Fibroblast of lung (primary cell): ENCODE measurements at regions not wholly inside any gene's neighbourhood (a gene's known extent, or its start where the extent isn't known, plus 50 kb on each side); places are given as distances from the start of the nearest gene placed in this dataset.

Experiments
- DNase-seq, 2 donors: peaks; one replicate each; pipeline versions ENCODE4 v3.0.0 to v3.0.0-alpha.2; 2010; ENCODE audit warnings: low read depth in 2 of 2
- H2AFZ ChIP-seq: 2 replicates; pipeline ENCODE4 v1.5.1; 2012; ENCODE audit warnings: low read length, control low read depth, inconsistent platforms
- H3K27ac ChIP-seq: 2 replicates; pipeline ENCODE4 v1.5.1; 2011; ENCODE audit warnings: low read length, control low read depth; ENCODE audit not compliant: insufficient read depth
- H3K27me3 ChIP-seq: 2 replicates; pipeline ENCODE4 v1.5.1; 2011; ENCODE audit warnings: mild to moderate bottlenecking, low read length; ENCODE audit not compliant: control insufficient read depth, insufficient read depth
- H3K36me3 ChIP-seq: 2 replicates; pipeline ENCODE4 v1.5.1; 2011; ENCODE audit warnings: low read length; ENCODE audit not compliant: control insufficient read depth, insufficient read depth
- H3K4me1 ChIP-seq: 2 replicates; pipeline ENCODE4 v1.5.1; 2011; ENCODE audit warnings: low read length; ENCODE audit not compliant: control insufficient read depth, insufficient read depth; ENCODE audit errors: extremely low read depth
- H3K4me2 ChIP-seq: 2 replicates; pipeline ENCODE4 v1.5.1; 2011; ENCODE audit warnings: low read length, control low read depth; ENCODE audit not compliant: insufficient read depth; ENCODE audit errors: extremely low read depth
- H3K4me3 ChIP-seq, 4 experiments: fragments of 200-600 bp in 1 of 4; sonication (generic) in 1 of 4; replicated peaks in 1 of 4; 2 replicates each; pipeline ENCODE4 v1.5.1; 2011 to 2016; ENCODE audit warnings: low read length in 4 of 4, low read depth in 3 of 4, mild to moderate bottlenecking in 3 of 4, control low read depth in 2 of 4, inconsistent platforms in 1 of 4, mixed read lengths in 1 of 4; ENCODE audit not compliant: insufficient read depth in 1 of 4; ENCODE audit errors: control extremely low read depth in 1 of 4
- H3K79me2 ChIP-seq: 2 replicates; pipeline ENCODE4 v1.5.1; 2012; ENCODE audit warnings: mild to moderate bottlenecking, low read length, inconsistent platforms; ENCODE audit not compliant: control insufficient read depth, insufficient read depth
- H3K9ac ChIP-seq: 2 replicates; pipeline ENCODE4 v1.5.1; 2011; ENCODE audit warnings: mild to moderate bottlenecking, low read length, control low read depth; ENCODE audit not compliant: insufficient read depth
- H3K9me3 ChIP-seq: 2 replicates; pipeline ENCODE4 v1.5.1; 2012; ENCODE audit warnings: low read depth, low read length; ENCODE audit not compliant: control insufficient read depth, insufficient read depth
- H4K20me1 ChIP-seq: 2 replicates; pipeline ENCODE4 v1.5.1; 2011; ENCODE audit warnings: low read length; ENCODE audit not compliant: control insufficient read depth, insufficient read depth; ENCODE audit errors: extremely low read depth
- CTCF ChIP-seq, 2 donors: IDR thresholded peaks in 1 of 2; conservative IDR thresholded peaks in 1 of 2; 1 replicate in 1 of 2; 2 replicates in 1 of 2; pipeline ENCODE4 v1.5.1; 2011 to 2012; ENCODE audit warnings: low read length in 2 of 2, control low read depth in 1 of 2, inconsistent platforms in 1 of 2, low read depth in 1 of 2, mild to moderate bottlenecking in 1 of 2
- EZH2 ChIP-seq: IDR thresholded peaks from 2 replicates; pipeline ENCODE4 v1.5.1; 2012; ENCODE audit warnings: low read length, control low read depth, mild to moderate bottlenecking; ENCODE audit errors: missing control alignments

- H3K36me3 ChIP-seq: no peaks in the 10 kb centered on the region
- no peak overlapping the region for H3K9ac ChIP-seq
- H3K4me3 ChIP-seq: no peak overlapping the region
- no peaks in the 10 kb centered on the region for H4K20me1 ChIP-seq
- H3K4me1 ChIP-seq: no peaks in the 10 kb centered on the region
- H3K27me3 ChIP-seq: no peaks in the 10 kb centered on the region
- no peaks in the 10 kb centered on the region for H3K9me3 ChIP-seq
- no peak overlapping the region for H3K27ac ChIP-seq
- H3K4me2 ChIP-seq: no peak overlapping the region
- TF ChIP-seq EZH2 (no peak), CTCF (conservative IDR thresholded peaks at IDR 0.05 in 1 of 2, IDR thresholded peaks at IDR 0.05 in 1 of 2; ENCODE audit: low read depth in 1 of 2, low read length in 2 of 2) (no peak)
- no peaks in the 10 kb centered on the region for H3K79me2 ChIP-seq
- DNase-seq: peak in 1 of 2 donors; percentile 56
- H2AFZ ChIP-seq: no peak overlapping the region
Measured at GRCh38 chrX:140346729-140347128, 158.1 kb downstream of the SOX3 start.

- H4K20me1 ChIP-seq: no peaks in the 10 kb centered on the region
- no peaks in the 10 kb centered on the region for H3K9me3 ChIP-seq
- no peaks in the 10 kb centered on the region for H3K27me3 ChIP-seq
- H3K4me2 ChIP-seq: no peak overlapping the region
- no peak overlapping the region for H2AFZ ChIP-seq
- H3K27ac ChIP-seq: no peak overlapping the region
- H3K9ac ChIP-seq: no peak overlapping the region
- H3K4me1 ChIP-seq: no peaks in the 10 kb centered on the region
- no peak for TF ChIP-seq CTCF (conservative IDR thresholded peaks at IDR 0.05 in 1 of 2, IDR thresholded peaks at IDR 0.05 in 1 of 2; ENCODE audit: low read depth in 1 of 2, low read length in 2 of 2)
- no peak for TF ChIP-seq EZH2
- DNase-seq: peak in 1 of 2 donors; percentile 55
- no peaks in the 10 kb centered on the region for H3K79me2 ChIP-seq
- H3K4me3 ChIP-seq: no peak overlapping the region
- H3K36me3 ChIP-seq: no peaks in the 10 kb centered on the region
Measured at GRCh38 chrX:140343226-140343868, 161.5 kb downstream of the SOX3 start.

DNA sequence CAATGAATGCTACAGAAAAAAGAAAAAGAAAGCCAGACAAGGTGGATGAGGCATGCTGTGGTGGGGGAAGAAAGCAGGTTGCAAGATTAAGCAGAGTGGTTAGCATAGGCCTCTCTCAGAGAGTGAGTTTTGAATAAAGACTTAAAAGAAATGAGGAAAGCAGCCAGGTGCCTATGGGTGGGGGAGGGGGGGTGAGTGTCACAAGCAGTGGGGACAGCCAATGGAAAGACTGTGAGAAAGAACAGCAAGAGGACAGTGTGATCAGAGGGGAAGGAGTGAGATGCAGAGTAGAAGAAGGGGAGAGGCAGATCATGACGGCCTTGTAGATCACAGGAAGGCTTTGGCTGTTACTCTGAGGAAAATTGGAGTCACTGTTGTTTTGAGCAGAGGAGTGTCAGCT is 162.5 kb downstream of the SOX3 start:
- Histone ChIP-seq H3K4me2 (no peak overlapping the region), H3K36me3 (no peaks in the 10 kb centered on the region), H3K79me2 (no peaks in the 10 kb centered on the region), H3K4me1 (no peaks in the 10 kb centered on the region), H2AFZ (no peak overlapping the region), H3K27ac (no peak overlapping the region), H4K20me1 (no peaks in the 10 kb centered on the region), H3K9me3 (no peaks in the 10 kb centered on the region), H3K4me3 (no peak overlapping the region), H3K27me3 (no peaks in the 10 kb centered on the region), H3K9ac (no peak overlapping the region)
- no peak for TF ChIP-seq EZH2
- no peak for TF ChIP-seq CTCF (conservative IDR thresholded peaks at IDR 0.05 in 1 of 2, IDR thresholded peaks at IDR 0.05 in 1 of 2; ENCODE audit: low read depth in 1 of 2, low read length in 2 of 2)
- DNase-seq: no peak
